22Rv1 (cell line): ENCODE measurements at regions not wholly inside any gene's neighbourhood (a gene's known extent, or its start where the extent isn't known, plus 50 kb on each side); places are given as distances from the start of the nearest gene placed in this dataset.

Experiments
- ZFX ChIP-seq: fragments of 450-650 bp; IDR thresholded peaks from 2 replicates; pipeline ENCODE4 v1.6.1; 2017; ENCODE audit warnings: antibody characterized with exemption, borderline replicate concordance
- TF ChIP-seq, protein P1 (sequence below): fragments of 450-650 bp; IDR thresholded peaks from 2 replicates; pipeline ENCODE4 v1.5.1; 2017; ENCODE audit warnings: mild to moderate bottlenecking

- TF ChIP-seq, protein P1, sequence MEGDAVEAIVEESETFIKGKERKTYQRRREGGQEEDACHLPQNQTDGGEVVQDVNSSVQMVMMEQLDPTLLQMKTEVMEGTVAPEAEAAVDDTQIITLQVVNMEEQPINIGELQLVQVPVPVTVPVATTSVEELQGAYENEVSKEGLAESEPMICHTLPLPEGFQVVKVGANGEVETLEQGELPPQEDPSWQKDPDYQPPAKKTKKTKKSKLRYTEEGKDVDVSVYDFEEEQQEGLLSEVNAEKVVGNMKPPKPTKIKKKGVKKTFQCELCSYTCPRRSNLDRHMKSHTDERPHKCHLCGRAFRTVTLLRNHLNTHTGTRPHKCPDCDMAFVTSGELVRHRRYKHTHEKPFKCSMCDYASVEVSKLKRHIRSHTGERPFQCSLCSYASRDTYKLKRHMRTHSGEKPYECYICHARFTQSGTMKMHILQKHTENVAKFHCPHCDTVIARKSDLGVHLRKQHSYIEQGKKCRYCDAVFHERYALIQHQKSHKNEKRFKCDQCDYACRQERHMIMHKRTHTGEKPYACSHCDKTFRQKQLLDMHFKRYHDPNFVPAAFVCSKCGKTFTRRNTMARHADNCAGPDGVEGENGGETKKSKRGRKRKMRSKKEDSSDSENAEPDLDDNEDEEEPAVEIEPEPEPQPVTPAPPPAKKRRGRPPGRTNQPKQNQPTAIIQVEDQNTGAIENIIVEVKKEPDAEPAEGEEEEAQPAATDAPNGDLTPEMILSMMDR, result no peak
- TF ChIP-seq ZFX, result no peak
Observed at GRCh38 chr4:188383180-188383579, 243.9 kb downstream of the TRIML1 start.
